Activated naive CD4-positive, alpha-beta T cell treated with anti-CD3 and anti-CD28 coated beads, Interleukin-2, amount 10 ng/mL, durations not matched to agents 7 days and 5 days (primary cell): ENCODE measurements at regions not wholly inside any gene's neighbourhood (a gene's known extent, or its start where the extent isn't known, plus 50 kb on each side); places are given as distances from the start of the nearest gene placed in this dataset.

Experiments
- CTCF ChIA-PET: fragments of 350-600 bp; sonication (Branson Sonifier 250); formaldehyde crosslinking; loops from one replicate; lab custom pipeline; 2021; ENCODE audit warnings: antibody characterized with exemption; lab: Charles Lee
- DNase-seq: peaks from one replicate; pipeline ENCODE4 v3.0.0-alpha.2; 2020
- H3K27ac Mint-ChIP-seq: one replicate; pipeline ENCODE4 v1.8.0; 2021; ENCODE audit warnings: mild to moderate bottlenecking, moderate library complexity, mixed read lengths
- H3K27me3 Mint-ChIP-seq: one replicate; pipeline ENCODE4 v1.8.0; 2021; ENCODE audit warnings: mild to moderate bottlenecking, mixed read lengths
- H3K36me3 Mint-ChIP-seq: one replicate; pipeline ENCODE4 v1.8.0; 2021; ENCODE audit warnings: mixed read lengths
- H3K4me1 Mint-ChIP-seq: one replicate; pipeline ENCODE4 v1.8.0; 2021; ENCODE audit warnings: mixed read lengths
- H3K4me3 Mint-ChIP-seq: one replicate; pipeline ENCODE4 v1.8.0; 2021; ENCODE audit warnings: mild to moderate bottlenecking, moderate library complexity, mixed read lengths
- H3K9me3 Mint-ChIP-seq: one replicate; pipeline ENCODE4 v1.8.0; 2021; ENCODE audit warnings: mixed read lengths

GRCh38 chr18:37666451-37666850, 100.9 kb upstream of the CELF4 start:
- H3K27me3 Mint-ChIP-seq = no peaks in the 10 kb centered on the region
- no peak for DNase-seq

GRCh38 chr18:37665346-37665745, 99.7 kb upstream of the CELF4 start:
- H3K27ac Mint-ChIP-seq = no peak overlapping the region
- no peak for DNase-seq
- H3K9me3 Mint-ChIP-seq = peaks cover 2% of the 10 kb centered on the region
- H3K36me3 Mint-ChIP-seq = no peaks in the 10 kb centered on the region
- no peaks in the 10 kb centered on the region for H3K4me1 Mint-ChIP-seq
- CTCF ChIA-PET = no interaction called here
- H3K4me3 Mint-ChIP-seq = no peak overlapping the region
- no peaks in the 10 kb centered on the region for H3K27me3 Mint-ChIP-seq

More at GRCh38 chr18:37666451-37666850, 100.9 kb upstream of the CELF4 start:
- Mint-ChIP-seq H3K4me1 (no peaks in the 10 kb centered on the region), H3K9me3 (peaks cover 6% of the 10 kb centered on the region), H3K27ac (no peak overlapping the region), H3K4me3 (no peak overlapping the region), H3K36me3 (no peaks in the 10 kb centered on the region)
- CTCF ChIA-PET = no interaction called here

GRCh38 chr18:37663446-37663845, 97.8 kb upstream of the CELF4 start:
- H3K27ac Mint-ChIP-seq = no peak overlapping the region
- CTCF ChIA-PET = no interaction called here

GRCh38 chr18:37662546-37663339, 97.1 kb upstream of the CELF4 start:
- no peaks in the 10 kb centered on the region for H3K9me3 Mint-ChIP-seq
- CTCF ChIA-PET = no interaction called here
- H3K4me1 Mint-ChIP-seq = no peaks in the 10 kb centered on the region
- no peak for DNase-seq
- H3K4me3 Mint-ChIP-seq = no peak overlapping the region
- no peaks in the 10 kb centered on the region for H3K36me3 Mint-ChIP-seq
- H3K27ac Mint-ChIP-seq = no peak overlapping the region
- H3K27me3 Mint-ChIP-seq = no peaks in the 10 kb centered on the region

More at GRCh38 chr18:37663446-37663845, 97.8 kb upstream of the CELF4 start:
- Mint-ChIP-seq H3K4me1 (no peaks in the 10 kb centered on the region), H3K9me3 (no peaks in the 10 kb centered on the region), H3K4me3 (no peak overlapping the region), H3K36me3 (no peaks in the 10 kb centered on the region), H3K27me3 (no peaks in the 10 kb centered on the region)
- DNase-seq = no peak

- Mint-ChIP-seq H3K4me3 (no peak overlapping the region), H3K36me3 (no peaks in the 10 kb centered on the region), H3K27me3 (no peaks in the 10 kb centered on the region), H3K4me1 (no peaks in the 10 kb centered on the region), H3K9me3 (no peaks in the 10 kb centered on the region), H3K27ac (no peak overlapping the region)
- no peak for DNase-seq
- CTCF ChIA-PET = no interaction called here
These were observed 96.5 kb upstream of the CELF4 start for GRCh38 chr18:37662099-37662498.

GRCh38 chr18:37661478-37661877, 95.9 kb upstream of the CELF4 start:
- Mint-ChIP-seq H3K27ac (no peak overlapping the region), H3K4me1 (no peaks in the 10 kb centered on the region), H3K36me3 (no peaks in the 10 kb centered on the region), H3K9me3 (no peaks in the 10 kb centered on the region), H3K27me3 (no peaks in the 10 kb centered on the region), H3K4me3 (no peak overlapping the region)
- CTCF ChIA-PET = no interaction called here
- DNase-seq = no peak

DNA sequence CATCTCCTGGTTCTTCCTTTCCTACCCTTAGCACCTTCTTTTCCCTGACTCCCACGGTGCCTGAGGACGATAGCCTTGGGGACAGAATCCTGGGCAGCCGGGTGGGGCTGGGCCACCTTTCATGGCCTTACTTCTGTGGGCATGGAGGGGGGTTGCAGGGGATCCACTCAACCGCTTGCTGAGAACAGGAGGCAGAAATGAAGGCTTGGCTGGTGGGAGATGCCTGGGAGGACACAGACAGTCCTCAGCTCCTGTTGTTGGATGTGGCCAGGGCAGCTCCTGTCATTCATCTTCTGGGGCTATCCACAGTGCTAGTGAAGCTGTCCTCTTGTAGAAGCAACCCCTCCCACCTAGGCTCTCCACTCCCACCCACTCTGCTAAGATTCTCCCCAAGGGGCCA, 95.5 kb upstream of the CELF4 start:
- Mint-ChIP-seq H3K27me3 (no peaks in the 10 kb centered on the region), H3K9me3 (no peaks in the 10 kb centered on the region), H3K4me3 (no peak overlapping the region), H3K4me1 (no peaks in the 10 kb centered on the region), H3K27ac (no peak overlapping the region), H3K36me3 (no peaks in the 10 kb centered on the region)
- CTCF ChIA-PET = no interaction called here
- no peak for DNase-seq

GRCh38 chr18:37660658-37661057, 95.1 kb upstream of the CELF4 start:
- H3K27me3 Mint-ChIP-seq = no peaks in the 10 kb centered on the region
- H3K27ac Mint-ChIP-seq = no peak overlapping the region
- no peak for DNase-seq
- H3K9me3 Mint-ChIP-seq = no peaks in the 10 kb centered on the region
- CTCF ChIA-PET = no interaction called here
- H3K4me1 Mint-ChIP-seq = no peaks in the 10 kb centered on the region
- no peak overlapping the region for H3K4me3 Mint-ChIP-seq
- H3K36me3 Mint-ChIP-seq = no peaks in the 10 kb centered on the region

DNA sequence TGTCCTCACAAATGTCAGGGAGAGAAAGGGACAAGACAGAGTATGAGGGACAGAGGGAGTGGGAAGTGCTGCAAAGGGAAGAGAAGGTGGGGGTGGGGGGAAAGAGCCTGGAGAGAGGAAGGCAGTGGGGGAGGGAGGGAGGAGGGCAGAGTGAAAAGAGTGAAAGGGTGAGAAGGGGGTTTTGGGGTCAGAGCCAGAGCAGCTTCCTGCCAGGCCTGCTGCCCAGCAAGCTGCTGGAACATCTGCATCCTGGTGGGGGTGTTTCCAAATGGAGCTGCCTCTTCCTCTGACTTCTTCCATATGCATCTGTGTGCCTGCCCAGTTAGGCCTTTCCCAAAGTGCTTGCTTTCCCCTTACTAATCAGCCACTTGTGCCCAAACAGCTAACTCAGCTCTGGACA, 94.3 kb upstream of the CELF4 start:
- no peak overlapping the region for H3K27ac Mint-ChIP-seq
- no peaks in the 10 kb centered on the region for H3K36me3 Mint-ChIP-seq
- CTCF ChIA-PET = no interaction called here
- no peaks in the 10 kb centered on the region for H3K4me1 Mint-ChIP-seq
- no peak overlapping the region for H3K4me3 Mint-ChIP-seq
- H3K9me3 Mint-ChIP-seq = no peaks in the 10 kb centered on the region
- no peak for DNase-seq
- no peaks in the 10 kb centered on the region for H3K27me3 Mint-ChIP-seq

GRCh38 chr18:37658894-37659293, 93.3 kb upstream of the CELF4 start:
- DNase-seq = no peak
- no peaks in the 10 kb centered on the region for H3K27me3 Mint-ChIP-seq
- no peaks in the 10 kb centered on the region for H3K4me1 Mint-ChIP-seq
- CTCF ChIA-PET = no interaction called here
- no peaks in the 10 kb centered on the region for H3K9me3 Mint-ChIP-seq
- no peak overlapping the region for H3K27ac Mint-ChIP-seq
- H3K36me3 Mint-ChIP-seq = no peaks in the 10 kb centered on the region
- H3K4me3 Mint-ChIP-seq = no peak overlapping the region

DNA sequence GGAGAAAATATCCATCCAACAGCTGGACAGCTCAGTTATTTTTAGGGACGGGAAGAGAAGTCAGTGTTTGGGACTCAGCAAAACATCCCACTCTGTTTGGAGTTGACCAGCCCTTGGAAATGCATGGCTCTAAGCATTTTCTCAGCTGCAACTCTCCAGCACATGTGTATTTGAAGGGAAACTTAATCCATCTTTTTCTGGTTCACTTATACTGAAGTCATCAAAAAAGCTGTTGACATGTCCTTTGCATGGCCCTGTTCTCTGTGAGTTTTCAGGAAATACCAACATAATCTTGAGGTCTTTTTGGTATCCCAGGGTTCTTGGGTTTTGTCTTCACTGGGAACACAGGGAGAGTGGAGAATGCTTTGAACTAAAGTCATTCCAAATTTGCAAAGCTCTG, 91.9 kb upstream of the CELF4 start:
- no peaks in the 10 kb centered on the region for H3K4me1 Mint-ChIP-seq
- H3K27ac Mint-ChIP-seq = no peak overlapping the region
- DNase-seq = no peak
- no peaks in the 10 kb centered on the region for H3K9me3 Mint-ChIP-seq
- CTCF ChIA-PET = no interaction called here
- H3K4me3 Mint-ChIP-seq = no peak overlapping the region
- H3K27me3 Mint-ChIP-seq = no peaks in the 10 kb centered on the region
- H3K36me3 Mint-ChIP-seq = no peaks in the 10 kb centered on the region

DNA sequence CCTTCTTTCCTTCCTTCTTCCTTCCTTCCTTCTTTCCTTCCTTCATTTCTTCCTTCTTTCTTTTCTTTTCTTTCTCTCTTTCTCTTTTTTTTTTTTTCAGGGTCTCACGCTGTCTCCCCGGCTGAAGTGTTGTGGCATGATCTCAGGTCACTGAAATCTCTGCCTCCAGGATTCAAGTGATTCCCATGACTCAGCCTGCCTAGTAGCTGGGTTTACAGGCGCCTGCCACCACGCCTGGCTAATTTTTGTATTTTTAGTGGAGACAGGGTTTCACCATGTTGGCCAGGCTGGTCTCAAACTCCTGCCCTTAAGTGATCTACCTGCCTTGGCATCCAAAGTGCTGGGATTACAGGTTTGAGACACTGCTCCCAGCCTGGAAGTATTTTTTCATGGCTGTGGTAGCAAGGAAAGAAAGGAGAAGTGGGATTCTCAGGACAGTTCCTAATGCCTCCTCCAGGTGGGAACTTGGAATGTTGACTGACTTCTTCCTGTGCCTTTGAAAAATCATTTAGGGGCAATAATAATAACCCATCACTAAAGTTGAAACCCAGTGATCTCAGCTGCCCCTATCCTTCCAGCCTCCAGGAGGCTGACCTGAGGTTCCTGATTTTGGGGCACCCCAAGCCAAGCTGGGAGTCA, 89.3 kb upstream of the CELF4 start:
- H3K27me3 Mint-ChIP-seq = no peaks in the 10 kb centered on the region
- H3K36me3 Mint-ChIP-seq = no peaks in the 10 kb centered on the region
- H3K4me1 Mint-ChIP-seq = no peaks in the 10 kb centered on the region
- no peak overlapping the region for H3K27ac Mint-ChIP-seq
- CTCF ChIA-PET = no interaction called here
- peaks cover 1% of the 10 kb centered on the region for H3K9me3 Mint-ChIP-seq
- no peak overlapping the region for H3K4me3 Mint-ChIP-seq
- DNase-seq = no peak

DNA sequence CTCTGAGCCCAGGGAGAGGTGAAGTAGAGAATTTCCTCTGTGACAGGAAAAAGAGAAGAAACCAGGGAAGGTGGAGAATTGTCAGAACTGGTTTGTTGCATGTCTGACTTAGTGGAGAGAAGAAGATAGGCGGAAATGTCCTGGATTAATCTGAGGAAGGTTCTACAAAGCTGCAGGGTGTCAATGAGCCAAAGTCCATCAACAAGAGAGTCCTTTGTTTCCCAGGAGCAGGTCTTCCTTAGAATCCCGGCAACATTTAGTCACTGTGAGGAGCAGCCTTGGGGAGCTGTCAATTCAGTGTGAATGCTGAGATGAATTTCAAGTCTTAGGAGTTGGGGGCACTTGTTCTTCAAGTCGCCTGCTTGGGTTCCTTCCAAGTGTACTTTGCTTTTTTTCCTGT, 88.4 kb upstream of the CELF4 start:
- no peak overlapping the region for H3K4me3 Mint-ChIP-seq
- H3K27ac Mint-ChIP-seq = no peak overlapping the region
- H3K36me3 Mint-ChIP-seq = no peaks in the 10 kb centered on the region
- peaks cover 1% of the 10 kb centered on the region for H3K9me3 Mint-ChIP-seq
- no peaks in the 10 kb centered on the region for H3K27me3 Mint-ChIP-seq
- H3K4me1 Mint-ChIP-seq = no peaks in the 10 kb centered on the region
- CTCF ChIA-PET = no interaction called here
- DNase-seq = no peak

GRCh38 chr18:37653618-37654017, 88.0 kb upstream of the CELF4 start:
- no peak overlapping the region for H3K4me3 Mint-ChIP-seq
- no peaks in the 10 kb centered on the region for H3K36me3 Mint-ChIP-seq
- no peaks in the 10 kb centered on the region for H3K27me3 Mint-ChIP-seq
- H3K27ac Mint-ChIP-seq = no peak overlapping the region
- peaks cover 1% of the 10 kb centered on the region for H3K9me3 Mint-ChIP-seq
- CTCF ChIA-PET = no interaction called here
- no peak for DNase-seq
- H3K4me1 Mint-ChIP-seq = no peaks in the 10 kb centered on the region

DNA sequence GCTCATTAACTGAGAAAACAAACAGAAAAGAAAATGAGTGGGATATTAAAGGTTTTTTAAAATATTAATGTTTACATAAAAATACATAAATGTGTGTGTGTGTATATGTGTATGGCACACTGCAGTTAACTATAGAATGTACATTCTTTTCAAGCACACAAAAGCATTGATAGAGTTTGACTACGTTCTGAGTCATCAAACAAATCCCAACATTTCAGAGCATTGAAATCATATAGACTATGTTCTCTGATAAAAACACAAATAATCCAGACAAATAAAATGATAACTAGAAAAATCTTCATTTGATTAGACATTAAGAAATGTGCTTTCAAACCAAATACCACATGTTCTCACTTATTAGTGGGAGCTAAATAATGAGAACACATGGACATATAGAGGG, 84.3 kb upstream of the CELF4 start:
- Mint-ChIP-seq H3K9me3 (peaks cover 7% of the 10 kb centered on the region), H3K4me3 (no peak overlapping the region), H3K36me3 (no peaks in the 10 kb centered on the region), H3K27ac (no peak overlapping the region), H3K27me3 (no peaks in the 10 kb centered on the region), H3K4me1 (no peaks in the 10 kb centered on the region)
- DNase-seq = no peak
- CTCF ChIA-PET = no interaction called here
